Occipital lobe (tissue), 1 donor: ENCODE measurements at regions not wholly inside any gene's neighbourhood (a gene's known extent, or its start where the extent isn't known, plus 50 kb on each side); places are given as distances from the start of the nearest gene placed in this dataset.
"Not testable (repeated sequence)": the region's sequence is repeated elsewhere in the genome, so short reads cannot be mapped to it uniquely, and the experiment has no call there.

Experiments used
- DNase-seq: peaks from one replicate; lab custom pipeline; 2025; lab: John Stamatoyannopoulos, UW

GRCh38 chr10:83968052-83968451 is 171.3 kb upstream of the GHITM start:
- DNase-seq = no peak

- no peak for DNase-seq
Measured at GRCh38 chr10:83978681-83979383, 160.5 kb upstream of the GHITM start.

DNA sequence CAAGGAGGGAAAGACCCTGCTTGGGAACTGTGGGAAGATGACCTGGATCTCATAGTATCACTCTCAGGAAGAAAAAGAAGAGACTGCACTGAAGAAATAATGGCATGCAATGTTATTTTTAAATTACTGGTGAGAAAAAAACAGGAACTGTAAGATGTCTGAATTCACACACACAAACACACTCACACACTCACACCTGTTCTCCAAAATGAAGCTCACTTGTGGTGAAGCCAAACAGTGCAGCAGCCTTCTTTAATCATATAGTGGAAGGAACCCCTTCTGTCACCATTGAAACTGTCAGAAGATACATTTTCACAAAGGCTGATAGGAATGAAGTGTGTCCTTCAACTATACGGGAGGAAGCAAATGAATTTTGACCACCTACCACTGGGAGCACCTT is 156.5 kb upstream of the GHITM start:
- DNase-seq = no peak

DNA sequence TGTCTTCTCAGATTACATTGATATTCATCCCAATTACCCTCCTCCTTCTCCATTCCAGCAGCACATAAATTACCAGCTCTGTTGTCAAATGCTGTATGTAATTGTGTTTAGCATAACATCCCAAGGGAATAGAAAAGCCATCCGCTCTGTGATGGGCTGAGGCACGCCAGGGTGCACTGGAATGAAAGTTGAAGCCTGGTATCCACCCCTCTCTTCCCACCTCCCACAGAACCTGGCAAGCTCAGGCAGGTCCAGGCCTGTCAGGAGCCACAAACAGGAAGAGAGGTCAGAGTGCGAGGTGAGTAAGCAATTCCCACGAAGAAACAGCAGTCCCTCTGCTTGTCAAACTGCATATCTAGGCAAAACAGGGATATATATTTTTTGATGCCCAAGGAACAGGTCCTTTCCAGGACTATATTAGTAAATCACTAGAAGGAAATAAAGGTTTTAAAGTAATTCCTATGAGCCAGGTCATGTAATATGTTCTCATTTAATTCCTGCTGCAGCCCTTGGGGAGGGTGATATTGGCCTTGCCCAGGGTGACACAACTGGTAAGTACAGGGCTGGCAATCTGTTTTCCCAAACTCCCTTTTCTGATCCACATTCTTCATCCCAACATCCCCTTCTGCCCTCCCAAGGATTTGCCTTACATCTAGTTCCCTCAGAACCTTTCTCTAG is 155.6 kb upstream of the GHITM start:
- DNase-seq = no peak

GRCh38 chr10:83984256-83984640 is 155.1 kb upstream of the GHITM start:
- no peak for DNase-seq

DNA sequence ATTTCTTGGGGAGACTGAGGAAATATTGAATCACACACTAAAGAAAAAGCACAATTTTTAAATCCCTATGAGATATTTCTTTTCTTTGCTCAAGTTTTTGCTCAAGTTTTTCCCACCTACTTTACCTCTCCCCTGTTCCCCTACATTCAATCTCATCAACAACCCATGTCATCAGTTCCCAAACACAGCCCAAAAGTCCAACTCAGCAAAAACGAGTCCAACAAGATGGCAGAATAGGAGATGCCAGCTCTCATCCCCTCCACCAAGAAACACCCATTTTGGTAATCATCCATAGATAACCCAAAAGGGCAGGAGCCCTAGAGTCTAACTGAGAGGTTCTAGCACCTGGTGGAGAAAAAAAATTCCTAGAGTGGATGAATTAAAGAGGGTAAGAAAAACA is 152.5 kb upstream of the GHITM start:
- DNase-seq = no peak

- no peak for DNase-seq
Measured at GRCh38 chr10:83987216-83987615, 152.1 kb upstream of the GHITM start.

DNA sequence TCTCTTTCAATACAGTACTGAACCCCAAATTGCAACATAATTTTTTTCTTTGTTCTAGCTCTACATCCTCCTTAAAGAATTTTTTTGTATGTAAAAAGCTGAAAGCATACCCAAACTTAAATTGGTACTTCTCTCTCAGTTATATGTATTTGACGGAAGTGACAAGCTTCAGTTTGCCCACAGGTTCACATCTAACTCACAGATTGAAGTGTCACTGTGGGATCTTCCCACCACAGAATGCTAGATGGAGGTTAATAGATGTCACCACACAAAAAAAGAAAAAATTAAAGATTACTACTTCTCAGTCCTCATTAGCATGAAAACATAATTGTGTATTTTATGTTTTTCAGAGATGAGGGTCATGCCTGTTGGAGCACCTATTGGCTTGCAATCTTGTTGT is 150.9 kb upstream of the GHITM start:
- no peak for DNase-seq

GRCh38 chr10:83990126-83990525 is 149.2 kb upstream of the GHITM start:
- no peak for DNase-seq

GRCh38 chr10:83991986-83992753 is 147.1 kb upstream of the GHITM start:
- no peak for DNase-seq

DNA sequence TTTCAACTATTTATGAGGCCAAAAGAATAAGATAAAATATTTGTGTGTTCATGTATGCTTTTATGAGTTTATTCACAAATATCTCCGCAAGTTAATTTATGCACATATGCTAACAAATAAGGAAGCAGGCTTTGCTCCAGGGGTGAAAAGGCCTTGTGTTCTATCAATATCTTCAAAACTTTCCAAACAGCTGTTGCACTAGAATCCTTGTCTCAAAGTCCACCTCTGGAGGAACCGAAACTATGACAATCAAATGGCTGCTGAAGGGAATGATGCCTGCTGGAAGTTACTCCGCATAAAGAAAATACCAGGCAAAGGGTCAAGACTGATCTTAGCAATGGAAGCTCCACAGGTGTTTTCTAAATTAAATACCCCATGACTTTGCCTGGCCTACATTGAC is 145.0 kb upstream of the GHITM start:
- no peak for DNase-seq

DNA sequence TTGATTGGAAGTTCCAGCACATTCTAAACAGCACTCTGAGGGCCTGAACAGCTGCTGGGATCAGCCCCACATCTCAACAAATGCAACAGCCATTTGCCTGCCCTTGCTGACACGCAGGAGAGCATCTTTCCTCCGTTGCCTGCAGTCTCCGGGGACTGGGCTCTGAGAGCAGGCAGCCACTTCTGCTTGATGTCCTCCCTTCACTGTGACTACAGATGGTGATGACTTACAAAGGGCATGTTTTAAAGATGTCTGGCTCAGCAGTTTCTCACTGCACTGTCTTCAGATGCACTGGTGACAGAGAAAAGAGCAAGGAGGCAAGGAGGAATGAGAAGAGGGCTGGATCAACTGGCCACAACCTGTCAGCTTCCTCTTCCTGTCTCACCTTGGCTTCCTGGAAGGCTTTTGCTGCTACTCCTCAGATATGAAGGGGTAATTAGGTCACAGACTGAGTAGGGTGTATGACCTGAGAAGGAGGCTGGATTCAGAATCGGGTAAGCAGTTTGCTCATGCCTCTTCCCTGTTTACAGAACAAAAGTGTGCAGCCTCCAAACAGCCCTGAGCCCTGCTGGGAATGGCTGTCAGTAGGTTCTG is 143.5 kb upstream of the GHITM start:
- no peak for DNase-seq

DNA sequence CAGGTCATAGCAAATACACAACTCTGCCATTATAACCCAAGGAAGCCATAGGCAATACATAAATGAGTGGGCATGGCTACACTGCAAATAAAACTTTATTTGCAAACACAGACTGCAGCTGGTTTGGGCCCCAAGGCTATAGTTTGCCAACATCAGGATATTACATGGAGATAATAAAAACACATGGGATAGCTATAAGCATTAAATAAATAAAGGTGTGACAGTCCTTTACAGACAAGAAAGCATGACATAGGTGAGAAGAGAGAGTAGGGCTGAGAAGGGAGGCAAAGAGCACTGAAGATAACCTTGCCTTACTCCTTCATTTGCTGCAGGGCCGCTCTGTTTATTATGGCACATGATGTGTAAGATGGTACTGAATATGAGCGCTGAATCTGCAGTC is 135.1 kb upstream of the GHITM start:
- no peak for DNase-seq

GRCh38 chr10:84005403-84005802 is 133.9 kb upstream of the GHITM start:
- DNase-seq = no peak

DNA sequence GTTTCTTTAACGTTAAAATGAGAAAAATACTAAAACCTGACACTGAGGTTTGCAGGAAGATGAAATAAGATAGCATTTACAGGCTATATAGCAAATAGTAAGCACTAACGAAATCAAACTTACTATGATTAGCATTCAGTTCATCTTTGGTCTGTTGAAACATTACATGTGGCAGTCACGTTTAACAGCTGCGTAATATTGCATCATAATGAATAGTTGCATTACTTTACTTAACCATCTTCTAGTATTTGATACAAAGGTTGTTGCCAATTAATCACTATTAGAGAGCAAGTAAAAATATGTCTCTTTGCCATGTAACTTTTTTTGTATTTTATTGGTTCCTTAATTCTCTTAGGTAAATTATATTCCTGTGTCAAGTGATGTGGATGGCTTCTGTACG is 131.8 kb upstream of the GHITM start:
- DNase-seq = no peak

GRCh38 chr10:84008878-84009277 is 130.4 kb upstream of the GHITM start:
- no peak for DNase-seq

- DNase-seq = no peak
Measured at GRCh38 chr10:84012431-84012830, 126.9 kb upstream of the GHITM start.

DNA sequence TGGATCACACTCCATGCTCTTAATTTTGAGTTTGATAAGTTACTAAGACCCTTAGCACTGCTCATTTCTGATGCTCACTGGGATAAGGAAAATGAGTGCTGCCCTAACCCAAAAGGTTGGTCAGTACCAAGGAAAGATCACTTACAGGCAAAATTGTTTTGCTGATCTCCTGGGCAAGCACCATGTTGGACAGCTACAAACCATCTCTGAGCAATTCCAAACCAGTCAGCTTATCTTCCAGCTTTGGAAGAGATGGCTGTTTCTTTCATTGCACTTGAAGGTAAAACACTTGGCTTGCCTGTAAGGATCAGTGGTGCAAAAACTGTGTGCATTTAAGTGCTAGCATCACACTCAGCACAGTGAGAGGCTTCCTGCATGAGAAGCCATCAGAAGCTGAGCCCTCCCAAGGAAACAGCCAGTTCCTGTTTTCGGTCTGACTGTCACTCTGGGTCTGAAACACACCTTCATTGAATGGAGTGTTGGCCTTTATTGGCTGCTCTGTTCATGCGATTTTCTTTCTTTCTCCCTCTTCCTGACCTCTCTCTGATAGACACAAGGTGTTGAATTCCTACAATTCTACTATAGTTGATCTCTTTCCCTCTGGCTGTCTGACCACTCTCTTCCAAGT is 126.4 kb upstream of the GHITM start:
- DNase-seq = no peak

DNA sequence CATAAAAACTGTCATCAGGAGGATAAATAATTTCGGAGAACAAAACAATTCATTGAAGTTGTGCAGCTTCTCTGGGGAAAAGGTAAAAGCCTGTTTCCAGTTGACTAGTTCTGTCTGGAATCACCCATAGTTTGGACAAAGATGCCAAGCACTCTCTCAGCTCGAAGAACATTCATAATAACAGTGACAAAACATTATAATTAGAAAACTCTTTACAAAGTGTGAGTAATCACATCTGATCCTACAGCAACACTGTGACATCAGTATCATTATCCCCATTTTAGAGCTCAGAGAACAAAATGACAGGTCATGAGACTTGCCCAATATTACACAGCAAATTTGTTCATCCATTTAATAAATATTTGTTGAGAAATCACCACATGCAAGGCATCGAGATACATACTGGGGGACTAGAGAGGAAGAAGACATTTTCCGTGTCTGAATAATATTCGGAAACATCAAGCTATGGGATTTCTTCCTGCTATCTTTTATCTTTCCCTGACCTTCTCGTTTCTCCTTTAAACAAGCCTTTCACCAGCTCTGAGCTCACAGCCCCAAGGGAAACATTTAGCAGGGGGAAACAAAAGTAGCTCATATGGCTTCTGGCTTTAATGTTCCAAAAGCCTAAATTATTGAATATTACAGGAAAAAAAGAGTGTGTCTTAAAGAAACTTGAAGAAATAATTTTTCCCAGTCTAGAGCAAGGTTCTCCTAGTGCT is 123.3 kb upstream of the GHITM start:
- DNase-seq = no peak

GRCh38 chr10:84018826-84019225 is 120.5 kb upstream of the GHITM start:
- DNase-seq = no peak

DNA sequence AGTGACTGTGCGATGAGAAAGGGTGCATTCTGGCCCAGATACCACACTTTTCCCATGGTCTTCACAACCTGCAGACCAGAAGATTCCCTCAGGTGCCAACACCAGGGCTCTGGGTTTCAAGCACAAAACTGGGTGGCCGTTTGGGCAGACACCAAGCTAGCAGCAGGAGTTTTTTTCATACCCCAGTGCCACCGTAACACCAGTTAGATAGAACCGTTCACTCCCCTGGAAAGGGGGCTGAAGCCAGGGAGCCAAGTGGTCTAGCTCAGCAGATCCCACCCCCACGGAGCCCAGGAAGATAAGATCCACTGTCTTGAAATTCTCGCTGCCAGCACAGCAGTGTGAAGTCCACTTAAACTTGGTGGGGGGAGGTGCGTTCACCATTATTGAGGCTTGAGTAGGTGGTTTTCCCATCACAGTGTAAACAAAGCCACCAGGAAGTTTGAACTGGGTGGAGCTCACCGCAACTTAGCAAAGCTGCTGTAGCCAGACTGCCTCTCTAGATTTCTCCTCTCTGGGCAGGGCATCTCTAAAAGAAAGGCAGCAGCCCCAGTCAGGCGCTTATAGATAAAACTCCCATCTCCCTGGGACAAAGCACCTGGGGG is 119.4 kb upstream of the GHITM start:
- DNase-seq = not testable (repeated sequence)
